SIG-M5 (cell line): ENCODE measurements at regions not wholly inside any gene's neighbourhood (a gene's known extent, or its start where the extent isn't known, plus 50 kb on each side); places are given as distances from the start of the nearest gene placed in this dataset.
"Not testable (repeated sequence)": the region's sequence is repeated elsewhere in the genome, so short reads cannot be mapped to it uniquely, and the experiment has no call there.

Experiments
- DNase-seq: peaks from one replicate; lab custom pipeline; 2025; lab: John Stamatoyannopoulos, UW

- DNase-seq, result no peak
These were observed 86.3 kb upstream of the BLID start for GRCh38 chr11:122202161-122202950.

- no peak for DNase-seq
These were observed 85.1 kb upstream of the BLID start for GRCh38 chr11:122201106-122201505.

GRCh38 chr11:122199661-122200060, 83.6 kb upstream of the BLID start:
- DNase-seq, result no peak

GRCh38 chr11:122198291-122198983, 82.4 kb upstream of the BLID start:
- no peak for DNase-seq

GRCh38 chr11:122197066-122197987, 81.3 kb upstream of the BLID start:
- no peak for DNase-seq

- no peak for DNase-seq
These were observed 79.8 kb upstream of the BLID start for GRCh38 chr11:122195790-122196189.

GRCh38 chr11:122193881-122194480, 78.0 kb upstream of the BLID start:
- DNase-seq, result not testable (repeated sequence)

- no peak for DNase-seq
These were observed 77.4 kb upstream of the BLID start for GRCh38 chr11:122193457-122193856.

GRCh38 chr11:122192634-122193255, 76.7 kb upstream of the BLID start:
- DNase-seq, result no peak

- DNase-seq, result no peak
These were observed 74.8 kb upstream of the BLID start for GRCh38 chr11:122190768-122191167.

- no peak for DNase-seq
These were observed 73.2 kb upstream of the BLID start for GRCh38 chr11:122189229-122189628.

GRCh38 chr11:122187373-122188165, 71.6 kb upstream of the BLID start:
- no peak for DNase-seq

GRCh38 chr11:122186439-122187080, 70.5 kb upstream of the BLID start:
- DNase-seq, result no peak

GRCh38 chr11:122183933-122184332, 67.9 kb upstream of the BLID start:
- DNase-seq, result no peak

GRCh38 chr11:122181893-122182292, 65.9 kb upstream of the BLID start:
- no peak for DNase-seq

- DNase-seq, result no peak
These were observed 65.4 kb upstream of the BLID start for GRCh38 chr11:122181372-122181771.

GRCh38 chr11:122179961-122180834, 64.2 kb upstream of the BLID start:
- no peak for DNase-seq

GRCh38 chr11:122178795-122179194, 62.8 kb upstream of the BLID start:
- no peak for DNase-seq

GRCh38 chr11:122177238-122177637, 61.2 kb upstream of the BLID start:
- DNase-seq, result no peak
